BJ (cell line): ENCODE measurements at regions not wholly inside any gene's neighbourhood (a gene's known extent, or its start where the extent isn't known, plus 50 kb on each side); places are given as distances from the start of the nearest gene placed in this dataset.

Experiments used
- CTCF ChIA-PET: fragments of 350-600 bp; formaldehyde crosslinking; extraction: SDS; loops from one replicate; lab custom pipeline; 2021; ENCODE audit warnings: antibody characterized with exemption, inconsistent platforms; lab: Yijun Ruan, JAX
- POLR2A ChIA-PET: fragments of 300-600 bp; sonication (Branson Sonifier 250); formaldehyde crosslinking; extraction: SDS; loops from one replicate; lab custom pipeline; 2021; ENCODE audit warnings: antibody characterized with exemption; lab: Charles Lee
- DNase-seq: peaks from one replicate; pipeline ENCODE4 v3.0.0-alpha.2; 2011; ENCODE audit warnings: low read depth
- H3K27me3 ChIP-seq: 2 replicates; pipeline ENCODE4 v1.6.0; 2011; ENCODE audit warnings: low read length; ENCODE audit not compliant: control insufficient read depth, insufficient read depth
- H3K36me3 ChIP-seq: 2 replicates; pipeline ENCODE4 v1.5.1; 2011; ENCODE audit warnings: low read length; ENCODE audit not compliant: control insufficient read depth, insufficient read depth
- H3K4me3 ChIP-seq: 2 replicates; pipeline ENCODE4 v1.5.1; 2011; ENCODE audit warnings: low read depth, mild to moderate bottlenecking, control low read depth, low read length
- TF ChIP-seq, protein P1 (sequence below): IDR thresholded peaks from 2 replicates; pipeline ENCODE4 v1.5.1; 2011; ENCODE audit warnings: low read depth, mild to moderate bottlenecking, control low read depth, inconsistent platforms, low read length, moderate library complexity; ENCODE audit not compliant: insufficient read depth

- no peak for DNase-seq
- H3K4me3 ChIP-seq = no peak overlapping the region
- CTCF ChIA-PET = interaction anchor here (1.1 kb wide), 1 partner anchor 13 kb away, joined by 3 read pairs; no protein-coding TSS in a partner anchor
Measured at GRCh38 chr14:83826838-83827237, 1703.1 kb upstream of the FLRT2 start.

GRCh38 chr14:83827383-83827782, 1702.6 kb upstream of the FLRT2 start:
- Histone ChIP-seq H3K36me3 (no peaks in the 10 kb centered on the region), H3K27me3 (no peaks in the 10 kb centered on the region), H3K4me3 (no peak overlapping the region)
- ChIA-PET CTCF (no interaction called here), POLR2A (no interaction called here)
- TF ChIP-seq, protein P1, sequence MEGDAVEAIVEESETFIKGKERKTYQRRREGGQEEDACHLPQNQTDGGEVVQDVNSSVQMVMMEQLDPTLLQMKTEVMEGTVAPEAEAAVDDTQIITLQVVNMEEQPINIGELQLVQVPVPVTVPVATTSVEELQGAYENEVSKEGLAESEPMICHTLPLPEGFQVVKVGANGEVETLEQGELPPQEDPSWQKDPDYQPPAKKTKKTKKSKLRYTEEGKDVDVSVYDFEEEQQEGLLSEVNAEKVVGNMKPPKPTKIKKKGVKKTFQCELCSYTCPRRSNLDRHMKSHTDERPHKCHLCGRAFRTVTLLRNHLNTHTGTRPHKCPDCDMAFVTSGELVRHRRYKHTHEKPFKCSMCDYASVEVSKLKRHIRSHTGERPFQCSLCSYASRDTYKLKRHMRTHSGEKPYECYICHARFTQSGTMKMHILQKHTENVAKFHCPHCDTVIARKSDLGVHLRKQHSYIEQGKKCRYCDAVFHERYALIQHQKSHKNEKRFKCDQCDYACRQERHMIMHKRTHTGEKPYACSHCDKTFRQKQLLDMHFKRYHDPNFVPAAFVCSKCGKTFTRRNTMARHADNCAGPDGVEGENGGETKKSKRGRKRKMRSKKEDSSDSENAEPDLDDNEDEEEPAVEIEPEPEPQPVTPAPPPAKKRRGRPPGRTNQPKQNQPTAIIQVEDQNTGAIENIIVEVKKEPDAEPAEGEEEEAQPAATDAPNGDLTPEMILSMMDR = no peak
- no peak for DNase-seq

More at GRCh38 chr14:83826838-83827237, 1703.1 kb upstream of the FLRT2 start:
- POLR2A ChIA-PET = interaction anchor here (0.6 kb wide), 1 partner anchor 10 kb away, joined by 3 read pairs; no protein-coding TSS in a partner anchor
- TF ChIP-seq, protein P1 = no peak
- H3K36me3 ChIP-seq = no peaks in the 10 kb centered on the region
- no peaks in the 10 kb centered on the region for H3K27me3 ChIP-seq

GRCh38 chr14:83828406-83828805, 1701.5 kb upstream of the FLRT2 start:
- ChIA-PET POLR2A (no interaction called here), CTCF (no interaction called here)
- Histone ChIP-seq H3K36me3 (no peaks in the 10 kb centered on the region), H3K27me3 (no peaks in the 10 kb centered on the region), H3K4me3 (no peak overlapping the region)
- DNase-seq = no peak
- TF ChIP-seq, protein P1 = no peak

DNA sequence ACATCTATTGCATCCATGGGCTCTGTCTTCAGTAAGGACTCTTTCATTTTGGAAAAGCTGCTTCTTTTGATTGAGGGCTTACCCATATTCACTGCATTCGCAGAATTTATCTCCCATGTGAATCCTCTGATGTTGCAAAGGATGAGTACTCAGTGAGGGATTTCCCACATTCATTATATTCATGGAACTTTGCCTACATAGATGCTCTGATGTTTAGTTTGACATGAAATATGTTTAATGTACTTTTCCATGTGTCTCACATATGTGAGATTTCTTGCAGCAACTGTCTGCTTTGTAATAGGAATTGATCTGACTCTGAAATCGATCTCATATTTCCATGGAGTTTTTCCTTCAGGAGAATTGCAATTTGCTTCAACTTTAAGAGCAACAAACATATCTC, 1699.6 kb upstream of the FLRT2 start:
- CTCF ChIA-PET = no interaction called here
- H3K27me3 ChIP-seq = no peaks in the 10 kb centered on the region

GRCh38 chr14:83838226-83838625, 1691.7 kb upstream of the FLRT2 start:
- POLR2A ChIA-PET = no interaction called here
- TF ChIP-seq, protein P1 = no peak
- no peaks in the 10 kb centered on the region for H3K36me3 ChIP-seq
- H3K27me3 ChIP-seq = no peaks in the 10 kb centered on the region
- H3K4me3 ChIP-seq = no peak overlapping the region
- no peak for DNase-seq
- CTCF ChIA-PET = no interaction called here

More for the DNA sequence above, 1699.6 kb upstream of the FLRT2 start:
- POLR2A ChIA-PET = no interaction called here
- DNase-seq = no peak
- no peak overlapping the region for H3K4me3 ChIP-seq
- H3K36me3 ChIP-seq = no peaks in the 10 kb centered on the region
- TF ChIP-seq, protein P1 = no peak
